ENCODE measurements at regions not wholly inside any gene's neighbourhood (a gene's known extent, or its start where the extent isn't known, plus 50 kb on each side); places are given as distances from the start of the nearest gene placed in this dataset.

GRCh38 chr16:65822148-65822547, 544.3 kb upstream of the CDH5 start:
- CTCF ChIA-PET (ENCODE audit: partially characterized antibody), result interaction anchor here (1.2 kb wide), 1 partner anchor 454 kb away, joined by 3 read pairs; no protein-coding TSS in a partner anchor
- no peak overlapping the region for H2AFZ ChIP-seq (ENCODE audit: low read length)
- H3K79me1 ChIP-seq (ENCODE audit: low read depth, low read length), result no peaks in the 10 kb centered on the region
- FAIRE-seq (no peak), DNase-seq (ENCODE audit: low read depth in 1 of 2, low spot score in 2 of 2) (no peak)
- no peak overlapping the region for H2BK120ac ChIP-seq (replicated peaks; ENCODE audit: low read depth, low read length)
- no peak overlapping the region for H4K91ac ChIP-seq (replicated peaks; ENCODE audit: insufficient read length, low read length)
- H2BK12ac ChIP-seq (ENCODE audit: low read depth, low read length), result no peak overlapping the region
- no peak overlapping the region for H3K56ac ChIP-seq (replicated peaks; ENCODE audit: insufficient read length, low read depth, low read length)
- no peaks in the 10 kb centered on the region; the same call in 1 of the 2 replicates for H3K23me2 ChIP-seq (ENCODE audit: low read depth, low read length)
- no peak overlapping the region for H2AK5ac ChIP-seq (ENCODE audit: low read depth, low read length)
- H3K18ac ChIP-seq (ENCODE audit: extremely low read depth, low read length), result no peak overlapping the region
- 96% methylated on average over 2 of the region's 2 CpGs; no CpG with 5 or more reads in 1 of the 2 experiments for WGBS, 2 experiments (ENCODE audit: extremely low coverage in 1 of 2, insufficient coverage in 1 of 2, insufficient read length in 1 of 2, insufficient replicate concordance in 2 of 2, low coverage in 1 of 2, low lambda C conversion rate in 2 of 2, missing lambda C conversion rate in 1 of 2)
- no peak overlapping the region for H2BK5ac ChIP-seq (ENCODE audit: low read depth, low read length)
- no peaks in the 10 kb centered on the region for H3K27me3 ChIP-seq (replicated peaks in 1 of 4; ENCODE audit: control insufficient read depth in 3 of 4, extremely low read depth in 1 of 4, insufficient read depth in 3 of 4, low read length in 3 of 4)
- H4K8ac ChIP-seq (ENCODE audit: extremely low read depth, insufficient read depth, low read length), result no peak overlapping the region
- no peak overlapping the region for H3K4ac ChIP-seq (replicated peaks; ENCODE audit: insufficient read length, low read depth, low read length)
- H3K4me3 ChIP-seq (ENCODE audit: extremely low read depth in 1 of 4, insufficient read depth in 2 of 4, low read depth in 3 of 4, low read length in 4 of 4), result no peak overlapping the region
- 0 out of 2 replicates have a peak overlapping the region, but pooled peaks have one; percentile 8 for H2BK20ac ChIP-seq (ENCODE audit: low read length)
- no peaks in the 10 kb centered on the region for H3K79me2 ChIP-seq (ENCODE audit: control insufficient read depth in 1 of 2, insufficient read depth in 2 of 2, low read length in 2 of 2)
- H3K4me2 ChIP-seq (ENCODE audit: insufficient read depth in 1 of 2, low read depth in 2 of 2, low read length in 2 of 2), result no peak overlapping the region
- no peak overlapping the region for H3K14ac ChIP-seq (ENCODE audit: insufficient read length)
- no peak overlapping the region for H4K5ac ChIP-seq (ENCODE audit: insufficient read length, low read depth, low read length)
- no peaks in the 10 kb centered on the region for H4K20me1 ChIP-seq (replicated peaks in 1 of 2; ENCODE audit: control insufficient read depth in 1 of 2, insufficient read depth in 2 of 2, low read length in 2 of 2)
- H3K9me3 ChIP-seq (ENCODE audit: insufficient read depth in 2 of 2, low read depth in 1 of 2, low read length in 1 of 2), result no peaks in the 10 kb centered on the region; a peak in 1 of 4 replicates
- no peaks in the 10 kb centered on the region for H3K36me3 ChIP-seq (ENCODE audit: control insufficient read depth in 2 of 4, insufficient read depth in 4 of 4, low read length in 3 of 4)
- no peak overlapping the region for H3K9ac ChIP-seq (replicated peaks in 1 of 4; ENCODE audit: extremely low read depth in 1 of 4, low read depth in 3 of 4, low read length in 3 of 4)
- TF ChIP-seq SP2 (IDR thresholded peaks at IDR 0.05; ENCODE audit: low read length) (no peak), TAF7 (optimal IDR thresholded peaks at IDR 0.05; ENCODE audit: borderline replicate concordance, low read depth, low read length) (no peak), RAD21 (IDR thresholded peaks at IDR 0.05 in 1 of 2, conservative IDR thresholded peaks at IDR 0.05 in 1 of 2; ENCODE audit: low read depth in 2 of 2, low read length in 2 of 2) (no peak), SP4 (IDR thresholded peaks at IDR 0.05; ENCODE audit: low read length) (no peak), SAP30 (IDR thresholded peaks at IDR 0.05; ENCODE audit: insufficient read depth, insufficient replicate concordance, low read length) (no peak), CEBPB (IDR thresholded peaks at IDR 0.05; ENCODE audit: low read depth, low read length) (no peak), TCF12 (IDR thresholded peaks at IDR 0.05; ENCODE audit: low read depth, low read length) (no peak), HDAC6 (IDR thresholded peaks at IDR 0.05; ENCODE audit: low read depth, low read length) (no peak), SIRT6 (IDR thresholded peaks at IDR 0.05; ENCODE audit: low read length) (no peak), ATF3 (IDR thresholded peaks at IDR 0.05; ENCODE audit: insufficient read depth, low read depth, low read length) (no peak), RNF2 (IDR thresholded peaks at IDR 0.05; ENCODE audit: borderline replicate concordance, low read depth, low read length, missing control alignments, poor library complexity, severe bottlenecking) (no peak), ASH2L (IDR thresholded peaks at IDR 0.05; ENCODE audit: low read length) (no peak), ZNF274 (IDR thresholded peaks at IDR 0.05; ENCODE audit: borderline replicate concordance, extremely low read depth, low read length) (no peak), SIX5 (IDR thresholded peaks at IDR 0.05; ENCODE audit: low read depth, low read length) (no peak)
- POLR2A ChIA-PET (ENCODE audit: partially characterized antibody), result no interaction called here
- no peak overlapping the region; the same call in 1 of the 2 replicates for H2BK15ac ChIP-seq (ENCODE audit: low read length)
- peaks cover 0 to 12% (median 2%) of the 10 kb centered on the region in 4 experiments; a peak in 4 of 7 replicates for H3K4me1 ChIP-seq (replicated peaks in 1 of 4; ENCODE audit: control insufficient read depth in 3 of 4, insufficient read depth in 4 of 4, low read length in 3 of 4)
- H3K27ac ChIP-seq (ENCODE audit: low read depth, low read length), result no peak overlapping the region
- no peak overlapping the region for H3K23ac ChIP-seq (ENCODE audit: insufficient read length)

Measured in H1 (cell line).